ENCODE measurements at regions not wholly inside any gene's neighbourhood (a gene's known extent, or its start where the extent isn't known, plus 50 kb on each side); places are given as distances from the start of the nearest gene placed in this dataset.
"Not testable (repeated sequence)": the region's sequence is repeated elsewhere in the genome, so short reads cannot be mapped to it uniquely, and the experiment has no call there.

- no peak for TF ChIP-seq ZFX (IDR thresholded peaks at IDR 0.05; ENCODE audit: borderline replicate concordance)
- TF ChIP-seq CTCF (IDR thresholded peaks at IDR 0.05): no peak
- H3K27ac ChIP-seq: no peak overlapping the region
These were observed 804.9 kb upstream of the SEMA6A start for GRCh38 chr5:117379521-117379920.

GRCh38 chr5:117376748-117377147, 802.1 kb upstream of the SEMA6A start:
- no peak overlapping the region for H3K27ac ChIP-seq
- TF ChIP-seq CTCF (IDR thresholded peaks at IDR 0.05) (no peak), ZFX (IDR thresholded peaks at IDR 0.05; ENCODE audit: borderline replicate concordance) (no peak)

- H3K27ac ChIP-seq: no peak overlapping the region
- TF ChIP-seq CTCF (IDR thresholded peaks at IDR 0.05) (no peak), ZFX (IDR thresholded peaks at IDR 0.05; ENCODE audit: borderline replicate concordance) (no peak)
These were observed 785.3 kb upstream of the SEMA6A start for GRCh38 chr5:117359895-117360294.

GRCh38 chr5:117357886-117358285, 783.3 kb upstream of the SEMA6A start:
- no peak for TF ChIP-seq CTCF (IDR thresholded peaks at IDR 0.05)
- no peak for TF ChIP-seq ZFX (IDR thresholded peaks at IDR 0.05; ENCODE audit: borderline replicate concordance)
- no peak overlapping the region for H3K27ac ChIP-seq

- TF ChIP-seq ZFX (IDR thresholded peaks at IDR 0.05; ENCODE audit: borderline replicate concordance): no peak
- no peak for TF ChIP-seq CTCF (IDR thresholded peaks at IDR 0.05)
- no peak overlapping the region for H3K27ac ChIP-seq
These were observed 772.7 kb upstream of the SEMA6A start for GRCh38 chr5:117347280-117347679.

GRCh38 chr5:117343726-117344125, 769.1 kb upstream of the SEMA6A start:
- H3K27ac ChIP-seq: not testable (repeated sequence)

- no peak overlapping the region for H3K27ac ChIP-seq
- TF ChIP-seq CTCF (IDR thresholded peaks at IDR 0.05) (no peak), ZFX (IDR thresholded peaks at IDR 0.05; ENCODE audit: borderline replicate concordance) (no peak)
These were observed 762.6 kb upstream of the SEMA6A start for GRCh38 chr5:117337064-117337749.

- no peak overlapping the region for H3K27ac ChIP-seq
- no peak for TF ChIP-seq CTCF (IDR thresholded peaks at IDR 0.05)
- no peak for TF ChIP-seq ZFX (IDR thresholded peaks at IDR 0.05; ENCODE audit: borderline replicate concordance)
These were observed 761.6 kb upstream of the SEMA6A start for GRCh38 chr5:117336208-117336607.

Data from 22Rv1 (cell line).